ENCODE measurements at regions not wholly inside any gene's neighbourhood (a gene's known extent, or its start where the extent isn't known, plus 50 kb on each side); places are given as distances from the start of the nearest gene placed in this dataset.
A peak's percentile ranks its signal among the peaks of the same experiment; 100 is the strongest.

DNA sequence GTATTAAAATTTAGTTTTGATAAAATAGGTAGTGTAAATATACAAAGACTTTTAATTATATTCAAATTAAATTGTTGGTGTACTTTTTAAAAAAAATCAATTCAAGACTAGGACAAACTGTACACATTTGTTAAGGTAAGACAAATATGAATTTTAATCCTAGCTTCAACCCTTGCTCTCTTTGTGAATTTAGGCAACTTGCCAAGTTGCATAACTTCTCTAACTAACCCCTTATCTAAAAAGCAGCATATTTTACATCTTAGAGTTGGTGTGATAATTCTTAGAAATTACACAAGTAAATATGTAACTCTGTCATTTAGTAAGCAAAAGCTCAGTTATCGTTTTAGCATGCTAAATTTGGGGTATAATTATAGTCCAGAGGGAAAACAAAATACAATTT lies 78.1 kb upstream of the FSTL5 start:
- ATAC-seq (peak; percentile 42), DNase-seq (ENCODE audit: low spot score) (no peak)

DNA sequence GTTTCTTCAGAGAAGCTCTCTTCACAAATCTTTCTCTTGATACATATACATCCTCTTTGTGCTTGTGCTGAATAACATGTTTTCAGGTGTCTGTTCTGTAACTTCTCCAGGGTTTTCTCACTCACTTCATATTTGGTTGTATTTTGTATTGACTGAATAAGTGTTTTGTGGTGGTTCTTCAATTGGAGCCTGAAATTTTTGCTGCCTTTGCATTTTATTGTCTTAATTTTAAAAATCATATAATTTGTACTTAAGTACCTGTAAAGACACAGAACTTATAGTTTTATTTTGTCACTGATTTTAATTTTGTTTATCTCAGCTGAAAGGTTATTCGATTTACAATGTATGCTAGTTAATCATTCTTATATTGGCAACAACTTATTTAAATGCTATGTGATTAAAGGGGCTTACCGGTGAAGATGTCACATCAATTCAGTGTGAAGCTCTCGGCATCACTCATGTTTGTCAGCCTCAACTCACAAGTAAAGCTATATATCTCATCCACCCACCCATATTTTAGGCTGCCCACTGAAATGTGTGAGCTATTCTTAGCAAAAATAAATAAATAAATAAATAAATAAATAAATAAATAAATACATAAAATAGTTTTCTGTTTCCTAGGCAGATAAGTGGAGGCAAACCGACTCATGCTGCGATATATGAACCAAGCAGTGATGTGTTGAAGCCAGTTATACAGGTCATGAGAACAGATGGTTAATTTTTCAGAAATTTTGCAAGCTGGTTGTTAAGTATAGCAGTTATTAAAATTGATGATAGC lies 76.4 kb upstream of the FSTL5 start:
- DNase-seq (ENCODE audit: low spot score), result no peak
- ATAC-seq, result no peak

GRCh38 chr4:162237676-162238075 lies 73.9 kb upstream of the FSTL5 start:
- no peak for ATAC-seq
- DNase-seq (ENCODE audit: low spot score), result no peak

GRCh38 chr4:162234595-162234994 lies 70.8 kb upstream of the FSTL5 start:
- ATAC-seq, result no peak
- DNase-seq (ENCODE audit: low spot score), result no peak

DNA sequence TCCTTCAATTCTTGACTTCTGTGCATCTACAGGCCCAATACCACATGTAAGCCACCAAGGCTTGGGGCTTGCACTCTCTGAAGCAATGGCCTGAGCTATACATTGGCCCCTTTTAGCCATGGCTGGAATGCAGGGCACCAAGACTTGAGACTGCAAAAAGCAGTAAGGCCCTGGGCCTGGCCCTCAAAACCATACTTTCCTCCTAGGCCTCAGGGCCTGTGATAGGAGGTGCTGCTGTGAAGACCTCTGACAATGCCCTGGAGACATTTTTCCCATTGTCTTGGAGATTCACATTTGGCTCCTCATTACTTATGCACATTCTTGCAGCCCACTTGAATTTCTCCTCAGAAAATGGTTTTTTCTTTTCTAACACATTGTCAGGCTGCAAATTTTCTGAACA lies 68.5 kb upstream of the FSTL5 start:
- no peak for ATAC-seq
- DNase-seq (ENCODE audit: low spot score), result no peak

GRCh38 chr4:162229670-162230069 lies 65.9 kb upstream of the FSTL5 start:
- no peak for ATAC-seq

DNA sequence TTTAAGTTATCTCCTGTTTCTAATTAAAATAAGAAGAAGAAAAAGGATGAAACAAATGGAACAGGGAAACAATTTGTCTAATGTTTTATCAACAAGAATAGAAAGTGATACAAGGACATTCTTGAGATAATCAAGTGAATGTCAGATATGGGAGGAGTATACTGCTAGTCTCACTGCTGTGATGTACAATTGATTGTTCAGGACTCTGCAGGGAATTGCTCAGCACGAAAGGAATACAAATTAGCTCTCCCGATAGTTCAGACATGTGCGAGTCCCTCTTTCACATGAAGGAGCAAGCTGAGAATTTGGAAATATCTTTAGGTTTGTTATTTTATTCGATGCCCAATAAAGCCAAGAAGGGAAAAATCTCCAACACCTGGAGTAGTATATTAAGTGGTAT lies 57.3 kb upstream of the FSTL5 start:
- DNase-seq (ENCODE audit: low spot score) (no peak), ATAC-seq (no peak)

More at GRCh38 chr4:162229670-162230069, 65.9 kb upstream of the FSTL5 start:
- no peak for DNase-seq (ENCODE audit: low spot score)
